ENCODE measurements at regions not wholly inside any gene's neighbourhood (a gene's known extent, or its start where the extent isn't known, plus 50 kb on each side); places are given as distances from the start of the nearest gene placed in this dataset.

DNA sequence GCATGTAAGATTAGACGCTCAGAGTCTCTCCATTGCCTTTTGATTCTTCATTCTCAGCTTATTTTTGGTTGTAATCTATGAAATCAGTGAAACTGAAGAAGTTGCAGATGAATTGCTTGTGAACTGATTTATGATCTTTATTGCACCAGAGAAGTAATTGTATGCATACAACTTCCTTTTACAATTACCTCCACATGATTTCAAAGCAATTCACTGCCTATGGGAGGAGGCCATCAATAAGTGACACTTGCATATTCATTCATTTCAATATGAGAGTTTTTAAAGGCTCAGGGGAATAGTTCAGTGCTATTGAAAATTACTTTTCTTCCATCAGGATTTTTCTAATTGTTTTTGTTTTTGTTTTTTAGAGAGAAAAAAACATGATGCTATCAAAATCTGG is 222.3 kb downstream of the NKX6-1 start:
- no peak overlapping the region for H3K27ac ChIP-seq (ENCODE audit: insufficient read depth, low read length)
- no peak overlapping the region for H3K9ac ChIP-seq (ENCODE audit: low read depth, low read length)
- H4K91ac ChIP-seq (ENCODE audit: insufficient read depth, low read depth, low read length), result no peak overlapping the region
- no peak overlapping the region for H2BK120ac ChIP-seq (ENCODE audit: low read depth, low read length)
- H3K18ac ChIP-seq (ENCODE audit: low read depth, low read length), result no peak overlapping the region
- H2BK20ac ChIP-seq (ENCODE audit: low read depth, low read length), result no peak overlapping the region
- dilution Hi-C loops (cut with HindIII; ENCODE audit: low sequenced_read_pairs, unreplicated experiment), result no loop called here
- ChIA-PET POLR2A (ENCODE audit: unreplicated experiment) (no interaction called here), CTCF (no interaction called here)
- no peak overlapping the region for H3K56ac ChIP-seq (ENCODE audit: extremely low read depth, insufficient read depth, low read length)
- H3K14ac ChIP-seq (replicated peaks; ENCODE audit: low read depth, low read length), result no peak overlapping the region
- no peaks in the 10 kb centered on the region for H3K4me1 ChIP-seq (ENCODE audit: control insufficient read depth, insufficient read depth, low read length)
- H3K79me1 ChIP-seq (ENCODE audit: low read depth in 1 of 2, low read length in 2 of 2), result no peaks in the 10 kb centered on the region
- H2BK5ac ChIP-seq (ENCODE audit: low read depth, low read length, poor library complexity, severe bottlenecking), result no peak overlapping the region
- no peaks in the 10 kb centered on the region for H3K9me1 ChIP-seq (ENCODE audit: insufficient read depth, low read length)
- H2AK9ac ChIP-seq (replicated peaks; ENCODE audit: low read depth, low read length, poor library complexity), result no peak overlapping the region
- no peaks in the 10 kb centered on the region for H3K27me3 ChIP-seq (ENCODE audit: control insufficient read depth, insufficient read depth, low read length)
- no peak overlapping the region for H3K4me2 ChIP-seq (ENCODE audit: low read depth, low read length)
- in situ Hi-C loops (cut with MboI; ENCODE audit: low sequenced_read_pairs), result no loop called here
- intact Hi-C loops (cut with micrococcal nuclease), result no loop called here
- H2AK5ac ChIP-seq (ENCODE audit: low read depth, low read length), result no peak overlapping the region
- no peak overlapping the region for H3K4ac ChIP-seq (ENCODE audit: low read depth, low read length)
- no peak overlapping the region for H4K5ac ChIP-seq (ENCODE audit: low read depth, low read length)
- H2BK15ac ChIP-seq (ENCODE audit: low read depth, low read length), result no peak overlapping the region
- no peak overlapping the region for H3K4me3 ChIP-seq (ENCODE audit: insufficient read depth, low read depth, low read length)
- no peaks in the 10 kb centered on the region for H4K20me1 ChIP-seq (ENCODE audit: insufficient read depth, low read length)
- BruUV-seq (replicated peaks), result no TSS peak
- H2AFZ ChIP-seq (replicated peaks; ENCODE audit: low read length, poor library complexity), result no peak overlapping the region
- no peak overlapping the region for H4K8ac ChIP-seq (ENCODE audit: low read depth in 2 of 2, low read length in 2 of 2)
- WGBS, 2 experiments (ENCODE audit: extremely low coverage in 2 of 2, insufficient read length in 1 of 2), result no CpG with 5 or more reads among the region's 1 CpG
- no peaks in the 10 kb centered on the region for H3K36me3 ChIP-seq (ENCODE audit: control insufficient read depth, insufficient read depth, low read length)
- no peak overlapping the region for H3K23ac ChIP-seq (ENCODE audit: low read depth, low read length)
- no peak for DNase-seq
- TF ChIP-seq, protein P1, sequence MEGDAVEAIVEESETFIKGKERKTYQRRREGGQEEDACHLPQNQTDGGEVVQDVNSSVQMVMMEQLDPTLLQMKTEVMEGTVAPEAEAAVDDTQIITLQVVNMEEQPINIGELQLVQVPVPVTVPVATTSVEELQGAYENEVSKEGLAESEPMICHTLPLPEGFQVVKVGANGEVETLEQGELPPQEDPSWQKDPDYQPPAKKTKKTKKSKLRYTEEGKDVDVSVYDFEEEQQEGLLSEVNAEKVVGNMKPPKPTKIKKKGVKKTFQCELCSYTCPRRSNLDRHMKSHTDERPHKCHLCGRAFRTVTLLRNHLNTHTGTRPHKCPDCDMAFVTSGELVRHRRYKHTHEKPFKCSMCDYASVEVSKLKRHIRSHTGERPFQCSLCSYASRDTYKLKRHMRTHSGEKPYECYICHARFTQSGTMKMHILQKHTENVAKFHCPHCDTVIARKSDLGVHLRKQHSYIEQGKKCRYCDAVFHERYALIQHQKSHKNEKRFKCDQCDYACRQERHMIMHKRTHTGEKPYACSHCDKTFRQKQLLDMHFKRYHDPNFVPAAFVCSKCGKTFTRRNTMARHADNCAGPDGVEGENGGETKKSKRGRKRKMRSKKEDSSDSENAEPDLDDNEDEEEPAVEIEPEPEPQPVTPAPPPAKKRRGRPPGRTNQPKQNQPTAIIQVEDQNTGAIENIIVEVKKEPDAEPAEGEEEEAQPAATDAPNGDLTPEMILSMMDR (conservative IDR thresholded peaks at IDR 0.05; ENCODE audit: low read depth, low read length), result no peak
- TF ChIP-seq RCOR1 (IDR thresholded peaks at IDR 0.05; ENCODE audit: insufficient replicate concordance, low read length), result no peak
- TF ChIP-seq CHD1 (IDR thresholded peaks at IDR 0.05; ENCODE audit: low read depth, low read length), result no peak
- no peak for TF ChIP-seq CEBPB (IDR thresholded peaks at IDR 0.05; ENCODE audit: low read depth, low read length)
- no peak for TF ChIP-seq BHLHE40 (IDR thresholded peaks at IDR 0.05; ENCODE audit: low read depth, low read length)
- TF ChIP-seq, protein P2, sequence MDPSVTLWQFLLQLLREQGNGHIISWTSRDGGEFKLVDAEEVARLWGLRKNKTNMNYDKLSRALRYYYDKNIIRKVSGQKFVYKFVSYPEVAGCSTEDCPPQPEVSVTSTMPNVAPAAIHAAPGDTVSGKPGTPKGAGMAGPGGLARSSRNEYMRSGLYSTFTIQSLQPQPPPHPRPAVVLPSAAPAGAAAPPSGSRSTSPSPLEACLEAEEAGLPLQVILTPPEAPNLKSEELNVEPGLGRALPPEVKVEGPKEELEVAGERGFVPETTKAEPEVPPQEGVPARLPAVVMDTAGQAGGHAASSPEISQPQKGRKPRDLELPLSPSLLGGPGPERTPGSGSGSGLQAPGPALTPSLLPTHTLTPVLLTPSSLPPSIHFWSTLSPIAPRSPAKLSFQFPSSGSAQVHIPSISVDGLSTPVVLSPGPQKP (IDR thresholded peaks at IDR 0.05; ENCODE audit: borderline replicate concordance, low read depth, low read length), result no peak
- TF ChIP-seq NFE2L2 (IDR thresholded peaks at IDR 0.05; ENCODE audit: low read depth, low read length), result no peak
- no peak for TF ChIP-seq MAZ (IDR thresholded peaks at IDR 0.05; ENCODE audit: borderline replicate concordance, low read depth, low read length)
- no peak for TF ChIP-seq MXI1 (IDR thresholded peaks at IDR 0.05; ENCODE audit: borderline replicate concordance, low read depth, low read length)
- TF ChIP-seq SMC3 (IDR thresholded peaks at IDR 0.05; ENCODE audit: low read depth, low read length), result no peak
- TF ChIP-seq FOS (IDR thresholded peaks at IDR 0.05; ENCODE audit: low read depth, low read length), result no peak
- TF ChIP-seq RFX5 (IDR thresholded peaks at IDR 0.05; ENCODE audit: low read depth, low read length), result no peak
- no peaks in the 10 kb centered on the region for H3K9me3 ChIP-seq (ENCODE audit: control insufficient read depth, insufficient read depth, low read length)
- no peak for ATAC-seq (ENCODE audit: low read depth)

All from IMR-90 (cell line).